Liver (tissue), 8 donors: ENCODE measurements at regions not wholly inside any gene's neighbourhood (a gene's known extent, or its start where the extent isn't known, plus 50 kb on each side); places are given as distances from the start of the nearest gene placed in this dataset.

Source experiments
- DNase-seq: peaks from one replicate; pipeline ENCODE4 v3.0.0-alpha.2; 2017; ENCODE audit warnings: low spot score
- H3K27ac ChIP-seq, 2 donors: one replicate each; pipeline ENCODE4 v1.7.0; 2013; ENCODE audit warnings: inconsistent platforms in 2 of 2, low read length in 2 of 2, control low read depth in 1 of 2, low read depth in 1 of 2, mild to moderate bottlenecking in 1 of 2
- H3K27me3 ChIP-seq, 4 donors: one replicate each; pipeline versions ENCODE4 v1.6.1 to v1.7.0; 2013; ENCODE audit warnings: low read length in 3 of 4, inconsistent platforms in 1 of 4, mild to moderate bottlenecking in 1 of 4, moderate library complexity in 1 of 4; ENCODE audit not compliant: control insufficient read depth in 4 of 4, insufficient read depth in 4 of 4
- H3K36me3 ChIP-seq, 4 donors: one replicate each; pipeline versions ENCODE4 v1.6.1 to v1.7.0; 2013; ENCODE audit warnings: low read length in 3 of 4, mild to moderate bottlenecking in 3 of 4, low read depth in 1 of 4, moderate library complexity in 1 of 4; ENCODE audit not compliant: control insufficient read depth in 4 of 4, insufficient read depth in 3 of 4
- H3K4me1 ChIP-seq, 4 donors: one replicate each; pipeline versions ENCODE4 v1.6.1 to v1.7.0; 2013; ENCODE audit warnings: low read length in 3 of 4, mild to moderate bottlenecking in 3 of 4, moderate library complexity in 1 of 4; ENCODE audit not compliant: control insufficient read depth in 4 of 4, insufficient read depth in 4 of 4
- H3K4me3 ChIP-seq, 3 donors: one replicate each; pipeline versions ENCODE4 v1.6.1 to v1.7.0; 2013; ENCODE audit warnings: low read length in 3 of 3, control low read depth in 1 of 3, low read depth in 1 of 3, mild to moderate bottlenecking in 1 of 3
- H3K9ac ChIP-seq, 2 donors: one replicate each; pipeline ENCODE4 v1.7.0; 2013; ENCODE audit warnings: low read length in 2 of 2, mild to moderate bottlenecking in 2 of 2, moderate library complexity in 2 of 2, control low read depth in 1 of 2, low read depth in 1 of 2
- H3K9me3 ChIP-seq, 4 donors: one replicate each; pipeline versions ENCODE4 v1.6.1 to v1.7.0; 2013; ENCODE audit warnings: low read length in 3 of 4; ENCODE audit not compliant: control insufficient read depth in 4 of 4
- EGR1 ChIP-seq, 2 donors: IDR thresholded peaks; 2 replicates each; pipeline ENCODE4 v1.6.1; 2016 to 2018; ENCODE audit warnings: antibody characterized with exemption in 2 of 2, low read depth in 2 of 2
- FOXA1 ChIP-seq: IDR thresholded peaks from 2 replicates; pipeline ENCODE4 v1.6.1; 2016; ENCODE audit warnings: antibody characterized with exemption
- FOXA2 ChIP-seq: IDR thresholded peaks from 2 replicates; pipeline ENCODE4 v1.6.1; 2016; ENCODE audit warnings: antibody characterized with exemption
- GABPA ChIP-seq, 2 donors: IDR thresholded peaks in 1 of 2; conservative IDR thresholded peaks in 1 of 2; 2 replicates each; pipeline ENCODE4 v1.6.1; 2016; ENCODE audit warnings: antibody characterized with exemption in 2 of 2, mild to moderate bottlenecking in 1 of 2, moderate library complexity in 1 of 2
- HNF4A ChIP-seq, 2 donors: conservative IDR thresholded peaks; 2 replicates each; pipeline ENCODE4 v1.6.1; 2016; ENCODE audit warnings: antibody characterized with exemption in 2 of 2, mild to moderate bottlenecking in 2 of 2
- HNF4G ChIP-seq: IDR thresholded peaks from 2 replicates; pipeline ENCODE4 v1.6.1; 2016; ENCODE audit warnings: antibody characterized with exemption
- JUND ChIP-seq, 2 donors: IDR thresholded peaks; 2 replicates each; pipeline ENCODE4 v1.6.1; 2016; ENCODE audit warnings: antibody characterized with exemption in 2 of 2
- NR2F2 ChIP-seq: IDR thresholded peaks from 2 replicates; pipeline ENCODE4 v1.6.1; 2016; ENCODE audit warnings: antibody characterized with exemption
- RAD21 ChIP-seq, 2 donors: IDR thresholded peaks; 2 replicates each; pipeline ENCODE4 v1.6.1; 2016; ENCODE audit warnings: antibody characterized with exemption in 2 of 2, mild to moderate bottlenecking in 2 of 2
- RXRA ChIP-seq, 2 donors: IDR thresholded peaks; 2 replicates each; pipeline ENCODE4 v1.6.1; 2017 to 2018; ENCODE audit warnings: antibody characterized with exemption in 2 of 2, mild to moderate bottlenecking in 1 of 2
- SP1 ChIP-seq: IDR thresholded peaks from 2 replicates; pipeline ENCODE4 v1.6.1; 2018; ENCODE audit warnings: antibody characterized with exemption, mild to moderate bottlenecking
- TAF1 ChIP-seq: conservative IDR thresholded peaks from 2 replicates; pipeline ENCODE4 v1.6.1; 2016; ENCODE audit warnings: antibody characterized with exemption, mild to moderate bottlenecking
- YY1 ChIP-seq: IDR thresholded peaks from 2 replicates; pipeline ENCODE4 v1.6.1; 2016; ENCODE audit warnings: antibody characterized with exemption, mild to moderate bottlenecking
- WGBS: extraction: QIAGEN DNeasy Blood & Tissue Kit; methylation state at CpG from one replicate; pipeline ENCODE4 v1.1.7; 2013; 5-methylcytosine and 5-hydroxymethylcytosine counted together
- TF ChIP-seq, protein P1 (sequence below): fragments of 150-350 bp; IDR thresholded peaks from 2 replicates; pipeline ENCODE4 v1.5.1; 2017; ENCODE audit warnings: improper control_type of control experiment, low read depth, low read length; ENCODE audit not compliant: missing input control
- TF ChIP-seq, protein P2 (sequence below): IDR thresholded peaks from 2 replicates; pipeline ENCODE4 v1.6.1; 2016; ENCODE audit warnings: antibody characterized with exemption
- TF ChIP-seq, protein P3 (sequence below): IDR thresholded peaks from 2 replicates; pipeline ENCODE4 v1.6.1; 2016; ENCODE audit warnings: antibody characterized with exemption
- TF ChIP-seq, protein P4 (sequence below): IDR thresholded peaks from 2 replicates; pipeline ENCODE4 v1.6.1; 2016; ENCODE audit warnings: antibody characterized with exemption, mild to moderate bottlenecking
- TF ChIP-seq, protein P5 (sequence below): IDR thresholded peaks from 2 replicates; pipeline ENCODE4 v1.6.1; 2016; ENCODE audit warnings: antibody characterized with exemption
- donor health status: healthy.
- donor health status: healthy.
- donor health status: healthy.
- donor health status: healthy.
- donor health status: healthy.

DNA sequence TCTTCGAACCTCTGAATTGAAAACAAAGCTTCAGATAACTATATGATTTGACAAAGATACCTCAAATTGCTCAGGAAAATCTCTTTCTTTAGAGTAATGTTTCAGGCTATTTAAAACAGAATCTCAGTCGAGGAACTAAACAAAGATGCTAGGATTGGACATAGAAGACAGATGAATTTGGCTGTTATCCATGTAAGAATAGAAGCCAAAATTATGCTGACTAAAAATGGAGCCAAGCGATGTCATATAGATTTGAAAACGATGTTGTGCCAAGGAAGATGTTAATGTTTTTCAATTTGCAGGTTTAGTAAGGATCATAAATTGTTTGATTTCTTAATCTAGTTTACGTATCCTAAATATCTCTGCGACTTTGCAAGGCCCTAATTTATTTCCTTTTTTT lies 295.9 kb downstream of the FOXG1 start:
- 77% methylated on average over 6 of the region's 6 CpGs for WGBS
- TF ChIP-seq EGR1 (IDR thresholded peaks at IDR 0.05; ENCODE audit: low read depth in 2 of 2) (no peak), FOXA2 (no peak), SP1 (no peak), RAD21 (IDR thresholded peaks at IDR 0.05) (no peak), HNF4A (conservative IDR thresholded peaks at IDR 0.05) (no peak), NR2F2 (no peak), JUND (IDR thresholded peaks at IDR 0.05) (no peak), TAF1 (no peak), YY1 (no peak), RXRA (IDR thresholded peaks at IDR 0.05) (no peak), HNF4G (no peak), GABPA (IDR thresholded peaks at IDR 0.05 in 1 of 2, conservative IDR thresholded peaks at IDR 0.05 in 1 of 2) (no peak)
- TF ChIP-seq, protein P1, sequence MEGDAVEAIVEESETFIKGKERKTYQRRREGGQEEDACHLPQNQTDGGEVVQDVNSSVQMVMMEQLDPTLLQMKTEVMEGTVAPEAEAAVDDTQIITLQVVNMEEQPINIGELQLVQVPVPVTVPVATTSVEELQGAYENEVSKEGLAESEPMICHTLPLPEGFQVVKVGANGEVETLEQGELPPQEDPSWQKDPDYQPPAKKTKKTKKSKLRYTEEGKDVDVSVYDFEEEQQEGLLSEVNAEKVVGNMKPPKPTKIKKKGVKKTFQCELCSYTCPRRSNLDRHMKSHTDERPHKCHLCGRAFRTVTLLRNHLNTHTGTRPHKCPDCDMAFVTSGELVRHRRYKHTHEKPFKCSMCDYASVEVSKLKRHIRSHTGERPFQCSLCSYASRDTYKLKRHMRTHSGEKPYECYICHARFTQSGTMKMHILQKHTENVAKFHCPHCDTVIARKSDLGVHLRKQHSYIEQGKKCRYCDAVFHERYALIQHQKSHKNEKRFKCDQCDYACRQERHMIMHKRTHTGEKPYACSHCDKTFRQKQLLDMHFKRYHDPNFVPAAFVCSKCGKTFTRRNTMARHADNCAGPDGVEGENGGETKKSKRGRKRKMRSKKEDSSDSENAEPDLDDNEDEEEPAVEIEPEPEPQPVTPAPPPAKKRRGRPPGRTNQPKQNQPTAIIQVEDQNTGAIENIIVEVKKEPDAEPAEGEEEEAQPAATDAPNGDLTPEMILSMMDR: no peak
- TF ChIP-seq, protein P2, sequence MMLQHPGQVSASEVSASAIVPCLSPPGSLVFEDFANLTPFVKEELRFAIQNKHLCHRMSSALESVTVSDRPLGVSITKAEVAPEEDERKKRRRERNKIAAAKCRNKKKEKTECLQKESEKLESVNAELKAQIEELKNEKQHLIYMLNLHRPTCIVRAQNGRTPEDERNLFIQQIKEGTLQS: no peak
- TF ChIP-seq, protein P3, sequence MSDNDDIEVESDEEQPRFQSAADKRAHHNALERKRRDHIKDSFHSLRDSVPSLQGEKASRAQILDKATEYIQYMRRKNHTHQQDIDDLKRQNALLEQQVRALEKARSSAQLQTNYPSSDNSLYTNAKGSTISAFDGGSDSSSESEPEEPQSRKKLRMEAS: no peak
- TF ChIP-seq, protein P4, sequence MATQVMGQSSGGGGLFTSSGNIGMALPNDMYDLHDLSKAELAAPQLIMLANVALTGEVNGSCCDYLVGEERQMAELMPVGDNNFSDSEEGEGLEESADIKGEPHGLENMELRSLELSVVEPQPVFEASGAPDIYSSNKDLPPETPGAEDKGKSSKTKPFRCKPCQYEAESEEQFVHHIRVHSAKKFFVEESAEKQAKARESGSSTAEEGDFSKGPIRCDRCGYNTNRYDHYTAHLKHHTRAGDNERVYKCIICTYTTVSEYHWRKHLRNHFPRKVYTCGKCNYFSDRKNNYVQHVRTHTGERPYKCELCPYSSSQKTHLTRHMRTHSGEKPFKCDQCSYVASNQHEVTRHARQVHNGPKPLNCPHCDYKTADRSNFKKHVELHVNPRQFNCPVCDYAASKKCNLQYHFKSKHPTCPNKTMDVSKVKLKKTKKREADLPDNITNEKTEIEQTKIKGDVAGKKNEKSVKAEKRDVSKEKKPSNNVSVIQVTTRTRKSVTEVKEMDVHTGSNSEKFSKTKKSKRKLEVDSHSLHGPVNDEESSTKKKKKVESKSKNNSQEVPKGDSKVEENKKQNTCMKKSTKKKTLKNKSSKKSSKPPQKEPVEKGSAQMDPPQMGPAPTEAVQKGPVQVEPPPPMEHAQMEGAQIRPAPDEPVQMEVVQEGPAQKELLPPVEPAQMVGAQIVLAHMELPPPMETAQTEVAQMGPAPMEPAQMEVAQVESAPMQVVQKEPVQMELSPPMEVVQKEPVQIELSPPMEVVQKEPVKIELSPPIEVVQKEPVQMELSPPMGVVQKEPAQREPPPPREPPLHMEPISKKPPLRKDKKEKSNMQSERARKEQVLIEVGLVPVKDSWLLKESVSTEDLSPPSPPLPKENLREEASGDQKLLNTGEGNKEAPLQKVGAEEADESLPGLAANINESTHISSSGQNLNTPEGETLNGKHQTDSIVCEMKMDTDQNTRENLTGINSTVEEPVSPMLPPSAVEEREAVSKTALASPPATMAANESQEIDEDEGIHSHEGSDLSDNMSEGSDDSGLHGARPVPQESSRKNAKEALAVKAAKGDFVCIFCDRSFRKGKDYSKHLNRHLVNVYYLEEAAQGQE: no peak
- TF ChIP-seq, protein P5, sequence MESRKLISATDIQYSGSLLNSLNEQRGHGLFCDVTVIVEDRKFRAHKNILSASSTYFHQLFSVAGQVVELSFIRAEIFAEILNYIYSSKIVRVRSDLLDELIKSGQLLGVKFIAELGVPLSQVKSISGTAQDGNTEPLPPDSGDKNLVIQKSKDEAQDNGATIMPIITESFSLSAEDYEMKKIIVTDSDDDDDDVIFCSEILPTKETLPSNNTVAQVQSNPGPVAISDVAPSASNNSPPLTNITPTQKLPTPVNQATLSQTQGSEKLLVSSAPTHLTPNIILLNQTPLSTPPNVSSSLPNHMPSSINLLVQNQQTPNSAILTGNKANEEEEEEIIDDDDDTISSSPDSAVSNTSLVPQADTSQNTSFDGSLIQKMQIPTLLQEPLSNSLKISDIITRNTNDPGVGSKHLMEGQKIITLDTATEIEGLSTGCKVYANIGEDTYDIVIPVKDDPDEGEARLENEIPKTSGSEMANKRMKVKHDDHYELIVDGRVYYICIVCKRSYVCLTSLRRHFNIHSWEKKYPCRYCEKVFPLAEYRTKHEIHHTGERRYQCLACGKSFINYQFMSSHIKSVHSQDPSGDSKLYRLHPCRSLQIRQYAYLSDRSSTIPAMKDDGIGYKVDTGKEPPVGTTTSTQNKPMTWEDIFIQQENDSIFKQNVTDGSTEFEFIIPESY: no peak
- no peak for DNase-seq
- no peaks in the 10 kb centered on the region for H3K36me3 ChIP-seq
- H3K4me1 ChIP-seq: no peaks in the 10 kb centered on the region
- no peak overlapping the region for H3K9ac ChIP-seq
- H3K4me3 ChIP-seq: no peak overlapping the region
- peaks cover 0 to 1% (median 0%) of the 10 kb centered on the region in 4 donors for H3K9me3 ChIP-seq
- no peaks in the 10 kb centered on the region for H3K27me3 ChIP-seq
- no peak overlapping the region for H3K27ac ChIP-seq

DNA sequence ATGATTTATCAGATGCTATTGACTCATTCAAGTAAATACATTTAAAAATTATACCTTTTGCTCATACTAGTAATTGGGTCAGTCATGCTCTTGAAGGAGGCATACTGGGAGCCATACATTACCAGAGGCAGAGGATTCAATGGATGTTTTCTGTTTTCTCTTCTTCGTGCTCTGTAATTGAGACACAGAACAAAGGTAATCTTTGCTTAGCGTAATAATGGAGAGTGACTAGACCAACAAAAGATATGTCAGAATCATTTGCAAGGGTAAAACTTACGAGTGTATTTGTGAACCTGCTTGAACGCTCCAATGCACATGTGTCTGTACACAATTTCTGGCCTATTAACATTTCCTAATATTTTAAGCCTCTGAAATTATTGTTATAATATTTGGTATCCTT lies 296.4 kb downstream of the FOXG1 start:
- Histone ChIP-seq H3K27ac (no peak overlapping the region), H3K4me3 (no peak overlapping the region), H3K9ac (no peak overlapping the region), H3K4me1 (no peaks in the 10 kb centered on the region), H3K9me3 (peaks cover 0 to 1% (median 0%) of the 10 kb centered on the region in 4 donors), H3K27me3 (no peaks in the 10 kb centered on the region), H3K36me3 (no peaks in the 10 kb centered on the region)
- 77% methylated on average over 4 of the region's 4 CpGs for WGBS
- no peak for DNase-seq
- no peak for TF ChIP-seq RAD21 (IDR thresholded peaks at IDR 0.05)
- no peak for TF ChIP-seq EGR1 (IDR thresholded peaks at IDR 0.05; ENCODE audit: low read depth in 2 of 2)
- no peak for TF ChIP-seq HNF4G
- no peak for TF ChIP-seq FOXA2
- TF ChIP-seq FOXA1: no peak
- TF ChIP-seq GABPA (IDR thresholded peaks at IDR 0.05 in 1 of 2, conservative IDR thresholded peaks at IDR 0.05 in 1 of 2): no peak
- TF ChIP-seq, protein P3: no peak
- no peak for TF ChIP-seq TAF1
- no peak for TF ChIP-seq NR2F2
- TF ChIP-seq SP1: no peak
- TF ChIP-seq, protein P4: no peak
- TF ChIP-seq HNF4A (conservative IDR thresholded peaks at IDR 0.05): no peak
